HL-60 (cell line): ENCODE measurements at regions not wholly inside any gene's neighbourhood (a gene's known extent, or its start where the extent isn't known, plus 50 kb on each side); places are given as distances from the start of the nearest gene placed in this dataset.

Experiments used
- DNase-seq, 2 experiments: peaks; one replicate each; pipeline ENCODE4 v3.0.0-alpha.2; 2010 to 2020; ENCODE audit warnings: low read depth in 1 of 2, low spot score in 1 of 2
- H3K27ac ChIP-seq: fragments of 250-450 bp; sonication (Bioruptor Pico); replicated peaks from 2 replicates; pipeline ENCODE4 v1.5.1; 2020; ENCODE audit warnings: mild to moderate bottlenecking, moderate library complexity
- H3K27me3 ChIP-seq: fragments of 250-450 bp; sonication (Bioruptor Pico); 2 replicates; pipeline ENCODE4 v1.5.1; 2021; ENCODE audit warnings: mild to moderate bottlenecking, moderate library complexity; ENCODE audit not compliant: insufficient read depth, poor library complexity, severe bottlenecking
- H3K4me3 ChIP-seq: replicated peaks from 2 replicates; pipeline ENCODE4 v1.5.1; 2011; ENCODE audit warnings: mild to moderate bottlenecking, control low read depth, low read length; ENCODE audit not compliant: insufficient read depth
- GABPA ChIP-seq: IDR thresholded peaks from 2 replicates; pipeline ENCODE4 v1.6.1; 2012; ENCODE audit warnings: low read depth
- POLR2AphosphoS5 ChIP-seq: IDR thresholded peaks from 2 replicates; pipeline ENCODE4 v1.6.1; 2012; ENCODE audit warnings: low read depth
- SPI1 ChIP-seq: IDR thresholded peaks from 2 replicates; pipeline ENCODE4 v1.6.1; 2012; ENCODE audit warnings: low read depth, mild to moderate bottlenecking, borderline replicate concordance
- TF ChIP-seq, protein P1 (sequence below): IDR thresholded peaks from one replicate; pipeline ENCODE4 v1.5.1; 2011; ENCODE audit warnings: low read length, control low read depth, inconsistent platforms; ENCODE audit not compliant: insufficient read depth
- TF ChIP-seq, protein P2 (sequence below): IDR thresholded peaks from 2 replicates; pipeline ENCODE4 v1.6.1; 2012; ENCODE audit warnings: low read depth; ENCODE audit not compliant: insufficient replicate concordance

DNA sequence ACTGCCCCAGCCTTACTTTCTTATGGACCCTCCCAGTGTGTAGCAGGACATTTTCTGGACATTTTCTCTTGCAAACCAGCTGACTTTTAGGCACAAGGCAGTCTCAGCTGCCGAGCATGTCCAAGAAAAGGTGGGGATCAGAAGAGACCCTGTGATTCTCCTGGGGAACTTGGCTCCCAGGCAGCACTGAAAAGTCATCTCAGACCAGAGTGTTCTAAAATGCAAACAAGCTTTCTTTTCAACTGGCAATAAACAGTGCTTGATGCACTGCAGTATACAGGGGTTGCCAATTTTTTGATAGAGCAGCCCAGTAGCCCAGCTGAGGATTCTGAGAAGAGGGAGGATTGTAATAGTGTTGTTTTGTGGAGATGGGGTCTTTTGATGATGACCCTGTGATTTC lies 168.0 kb upstream of the PHYHIPL start:
- Histone ChIP-seq H3K27ac (no peak overlapping the region), H3K27me3 (no peaks in the 10 kb centered on the region), H3K4me3 (no peak overlapping the region)
- TF ChIP-seq GABPA = no peak
- TF ChIP-seq POLR2AphosphoS5 = no peak
- TF ChIP-seq, protein P1, sequence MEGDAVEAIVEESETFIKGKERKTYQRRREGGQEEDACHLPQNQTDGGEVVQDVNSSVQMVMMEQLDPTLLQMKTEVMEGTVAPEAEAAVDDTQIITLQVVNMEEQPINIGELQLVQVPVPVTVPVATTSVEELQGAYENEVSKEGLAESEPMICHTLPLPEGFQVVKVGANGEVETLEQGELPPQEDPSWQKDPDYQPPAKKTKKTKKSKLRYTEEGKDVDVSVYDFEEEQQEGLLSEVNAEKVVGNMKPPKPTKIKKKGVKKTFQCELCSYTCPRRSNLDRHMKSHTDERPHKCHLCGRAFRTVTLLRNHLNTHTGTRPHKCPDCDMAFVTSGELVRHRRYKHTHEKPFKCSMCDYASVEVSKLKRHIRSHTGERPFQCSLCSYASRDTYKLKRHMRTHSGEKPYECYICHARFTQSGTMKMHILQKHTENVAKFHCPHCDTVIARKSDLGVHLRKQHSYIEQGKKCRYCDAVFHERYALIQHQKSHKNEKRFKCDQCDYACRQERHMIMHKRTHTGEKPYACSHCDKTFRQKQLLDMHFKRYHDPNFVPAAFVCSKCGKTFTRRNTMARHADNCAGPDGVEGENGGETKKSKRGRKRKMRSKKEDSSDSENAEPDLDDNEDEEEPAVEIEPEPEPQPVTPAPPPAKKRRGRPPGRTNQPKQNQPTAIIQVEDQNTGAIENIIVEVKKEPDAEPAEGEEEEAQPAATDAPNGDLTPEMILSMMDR = no peak
- TF ChIP-seq, protein P2, sequence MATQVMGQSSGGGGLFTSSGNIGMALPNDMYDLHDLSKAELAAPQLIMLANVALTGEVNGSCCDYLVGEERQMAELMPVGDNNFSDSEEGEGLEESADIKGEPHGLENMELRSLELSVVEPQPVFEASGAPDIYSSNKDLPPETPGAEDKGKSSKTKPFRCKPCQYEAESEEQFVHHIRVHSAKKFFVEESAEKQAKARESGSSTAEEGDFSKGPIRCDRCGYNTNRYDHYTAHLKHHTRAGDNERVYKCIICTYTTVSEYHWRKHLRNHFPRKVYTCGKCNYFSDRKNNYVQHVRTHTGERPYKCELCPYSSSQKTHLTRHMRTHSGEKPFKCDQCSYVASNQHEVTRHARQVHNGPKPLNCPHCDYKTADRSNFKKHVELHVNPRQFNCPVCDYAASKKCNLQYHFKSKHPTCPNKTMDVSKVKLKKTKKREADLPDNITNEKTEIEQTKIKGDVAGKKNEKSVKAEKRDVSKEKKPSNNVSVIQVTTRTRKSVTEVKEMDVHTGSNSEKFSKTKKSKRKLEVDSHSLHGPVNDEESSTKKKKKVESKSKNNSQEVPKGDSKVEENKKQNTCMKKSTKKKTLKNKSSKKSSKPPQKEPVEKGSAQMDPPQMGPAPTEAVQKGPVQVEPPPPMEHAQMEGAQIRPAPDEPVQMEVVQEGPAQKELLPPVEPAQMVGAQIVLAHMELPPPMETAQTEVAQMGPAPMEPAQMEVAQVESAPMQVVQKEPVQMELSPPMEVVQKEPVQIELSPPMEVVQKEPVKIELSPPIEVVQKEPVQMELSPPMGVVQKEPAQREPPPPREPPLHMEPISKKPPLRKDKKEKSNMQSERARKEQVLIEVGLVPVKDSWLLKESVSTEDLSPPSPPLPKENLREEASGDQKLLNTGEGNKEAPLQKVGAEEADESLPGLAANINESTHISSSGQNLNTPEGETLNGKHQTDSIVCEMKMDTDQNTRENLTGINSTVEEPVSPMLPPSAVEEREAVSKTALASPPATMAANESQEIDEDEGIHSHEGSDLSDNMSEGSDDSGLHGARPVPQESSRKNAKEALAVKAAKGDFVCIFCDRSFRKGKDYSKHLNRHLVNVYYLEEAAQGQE = no peak
- TF ChIP-seq SPI1 = no peak
- no peak for DNase-seq

DNA sequence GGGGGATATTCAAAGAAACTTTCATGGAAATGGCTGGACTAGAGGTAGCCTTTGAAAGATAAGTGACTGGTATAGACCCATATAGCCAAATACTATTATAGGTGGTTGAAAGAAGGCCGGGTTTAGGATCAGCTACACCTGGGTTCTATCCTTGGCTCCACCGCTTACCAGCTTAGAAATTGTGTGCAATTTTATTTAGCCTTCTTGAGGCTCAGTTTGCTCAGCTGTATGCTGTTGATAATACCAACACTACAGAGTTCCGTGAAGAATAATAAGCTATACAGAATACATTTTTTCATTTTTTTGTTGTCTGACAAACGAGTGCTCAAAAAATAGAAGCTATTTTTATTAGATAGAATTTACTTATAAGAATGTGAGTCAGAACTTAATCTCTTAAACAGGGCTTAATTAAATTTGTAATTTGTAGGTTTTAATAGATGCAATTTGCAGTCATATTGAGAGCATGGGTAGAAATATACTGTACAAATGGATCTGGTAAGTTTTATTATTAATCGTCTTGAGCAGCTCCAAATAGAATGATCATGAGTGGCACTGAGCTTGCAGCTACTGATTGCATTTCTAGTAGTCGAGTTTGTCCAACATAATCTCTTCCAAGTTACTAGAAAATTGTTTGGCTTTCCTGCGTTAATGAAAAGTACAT lies 164.3 kb upstream of the PHYHIPL start:
- no peak overlapping the region for H3K4me3 ChIP-seq
- no peak for DNase-seq
- H3K27me3 ChIP-seq = peaks cover 2% of the 10 kb centered on the region
- no peak overlapping the region for H3K27ac ChIP-seq
- TF ChIP-seq POLR2AphosphoS5 = no peak
- TF ChIP-seq, protein P1 = no peak
- TF ChIP-seq, protein P2 = no peak
- TF ChIP-seq GABPA = no peak
- TF ChIP-seq SPI1 = no peak

DNA sequence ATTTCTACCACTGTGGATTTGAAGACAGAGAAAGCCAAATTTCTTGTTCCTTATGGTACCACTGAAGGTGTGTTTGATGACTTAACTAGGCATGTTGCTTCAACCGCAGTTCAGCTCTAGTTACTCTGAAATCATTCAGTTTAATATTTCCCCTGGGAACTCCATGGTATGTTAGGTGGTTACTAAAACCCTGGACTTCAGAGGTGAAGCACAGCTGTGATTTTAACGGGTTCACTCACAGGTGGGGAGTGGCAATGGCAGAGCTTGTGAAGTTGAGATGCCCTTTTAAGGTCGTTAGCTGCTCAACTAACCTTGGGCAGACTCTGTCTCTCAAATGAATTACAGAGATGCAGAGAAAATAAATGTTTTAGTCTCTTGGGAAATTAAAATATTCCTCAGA lies 163.6 kb upstream of the PHYHIPL start:
- DNase-seq = no peak
- H3K27ac ChIP-seq = no peak overlapping the region
- TF ChIP-seq, protein P2 = no peak
- TF ChIP-seq POLR2AphosphoS5 = no peak
- TF ChIP-seq SPI1 = no peak
- TF ChIP-seq GABPA = no peak
- TF ChIP-seq, protein P1 = no peak

More for the DNA sequence above, 163.6 kb upstream of the PHYHIPL start:
- Histone ChIP-seq H3K4me3 (no peak overlapping the region), H3K27me3 (peaks cover 2% of the 10 kb centered on the region)
